ENCODE measurements at regions not wholly inside any gene's neighbourhood (a gene's known extent, or its start where the extent isn't known, plus 50 kb on each side); places are given as distances from the start of the nearest gene placed in this dataset.
"Not testable (repeated sequence)": the region's sequence is repeated elsewhere in the genome, so short reads cannot be mapped to it uniquely, and the experiment has no call there.

DNA sequence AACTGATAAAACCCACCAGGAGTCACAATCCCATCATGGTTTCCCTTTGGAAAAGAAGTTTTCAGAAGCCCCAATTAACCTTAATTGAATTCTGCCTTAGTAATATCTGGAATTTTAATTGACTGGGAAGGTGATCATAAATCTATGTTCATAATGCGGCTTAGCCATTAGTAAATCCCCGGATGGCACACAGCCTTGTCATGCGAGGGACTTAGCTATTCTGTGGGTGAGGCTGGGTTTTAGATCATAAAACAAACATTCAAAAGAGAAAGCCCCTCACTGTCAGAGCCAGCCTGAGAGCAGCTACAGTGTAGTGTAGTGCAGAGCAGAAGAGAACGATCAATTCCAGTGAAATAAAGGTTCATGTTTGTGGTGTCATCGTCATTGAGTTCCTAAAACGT, 124.0 kb upstream of the NOCT start:
- peak; percentile 32 for DNase-seq

DNA sequence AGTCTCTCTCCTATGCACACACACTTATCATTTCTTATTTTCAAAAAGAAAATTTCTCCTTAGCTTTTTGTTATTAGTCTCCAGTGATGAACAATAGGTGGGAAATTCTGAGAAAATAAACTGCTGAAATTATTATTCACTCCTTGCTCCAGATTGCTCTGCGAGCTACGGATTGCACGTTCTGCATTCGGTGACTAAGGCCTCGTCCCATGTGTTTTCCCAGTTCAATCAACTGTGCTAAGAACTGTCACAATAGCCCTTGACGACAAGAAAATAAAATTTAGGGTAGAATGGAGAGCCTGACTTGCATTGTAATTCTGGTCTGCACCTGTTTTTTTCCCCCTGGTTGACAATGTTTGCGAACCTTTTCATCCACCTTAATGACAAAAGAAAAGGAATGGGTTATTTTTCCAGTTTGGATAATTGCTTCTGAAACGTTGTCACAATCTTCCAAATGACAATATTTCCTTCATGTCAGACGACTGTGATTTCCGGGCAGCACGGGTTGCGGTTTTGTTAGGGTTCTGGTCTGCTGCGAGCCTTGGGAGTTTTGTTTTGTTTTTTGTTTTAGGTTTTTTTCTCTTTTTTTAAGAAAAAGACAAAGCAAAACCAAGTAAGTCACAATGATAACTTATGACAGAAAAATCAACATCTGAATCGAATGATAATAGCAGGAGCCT, 124.5 kb upstream of the NOCT start:
- peak; percentile 46 for DNase-seq

DNA sequence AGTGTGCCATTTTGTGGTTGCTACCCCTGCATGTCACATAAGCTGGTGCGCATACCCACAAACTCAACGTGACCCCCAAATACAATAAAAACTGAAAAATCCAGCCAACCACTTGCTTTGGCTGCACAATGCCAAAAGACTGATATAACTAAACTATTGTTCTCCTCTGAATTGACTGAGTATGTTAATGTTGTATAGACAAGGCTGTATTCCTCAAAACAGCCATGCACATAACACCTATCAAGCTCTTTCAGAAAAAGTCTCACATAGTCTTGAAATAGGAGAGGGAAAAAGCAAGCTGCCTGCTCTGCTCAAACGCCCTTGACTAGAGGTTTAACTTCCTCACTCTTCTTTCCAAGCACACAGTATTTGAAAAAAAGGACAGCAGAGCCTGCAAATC, 126.4 kb upstream of the NOCT start:
- DNase-seq = no peak

DNA sequence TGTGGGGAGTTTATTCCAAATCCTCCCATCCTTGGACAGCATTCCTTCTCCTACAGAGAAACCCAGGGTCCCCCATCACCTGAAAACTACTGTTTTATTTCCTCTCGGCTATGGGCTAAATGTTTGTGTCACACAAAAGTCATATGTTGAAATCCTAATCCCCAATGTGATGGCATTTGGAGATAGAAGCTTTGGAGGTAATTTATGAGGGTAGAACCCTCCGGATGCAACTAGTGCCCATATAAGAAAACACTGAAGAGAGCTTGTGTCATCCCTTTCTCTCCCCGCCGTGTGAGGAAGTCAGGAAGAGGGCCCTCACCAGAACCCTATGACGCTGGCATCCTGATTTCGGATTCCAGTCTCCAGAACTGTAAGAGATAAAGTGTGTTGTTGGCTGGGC, 127.8 kb upstream of the NOCT start:
- no peak for DNase-seq

DNA sequence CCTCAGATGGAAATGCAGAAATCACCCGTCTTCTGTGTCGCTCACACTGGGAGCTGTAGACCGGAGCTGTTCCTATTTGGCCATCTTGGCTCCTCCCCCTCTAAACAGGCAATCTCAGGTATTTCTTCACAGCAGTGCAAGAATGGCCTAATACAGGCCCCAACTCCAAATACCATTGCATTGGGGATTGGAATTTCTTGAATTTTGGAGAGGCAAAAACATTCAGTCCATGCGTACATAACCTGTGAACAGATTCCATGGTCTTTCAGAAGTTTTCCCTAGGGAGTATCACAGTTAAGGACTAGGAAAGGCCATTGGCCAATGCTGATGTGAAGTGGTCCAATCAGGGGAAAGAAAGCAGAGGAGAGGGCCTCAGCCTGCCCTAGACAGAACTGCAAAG, 128.2 kb upstream of the NOCT start:
- no peak for DNase-seq

DNA sequence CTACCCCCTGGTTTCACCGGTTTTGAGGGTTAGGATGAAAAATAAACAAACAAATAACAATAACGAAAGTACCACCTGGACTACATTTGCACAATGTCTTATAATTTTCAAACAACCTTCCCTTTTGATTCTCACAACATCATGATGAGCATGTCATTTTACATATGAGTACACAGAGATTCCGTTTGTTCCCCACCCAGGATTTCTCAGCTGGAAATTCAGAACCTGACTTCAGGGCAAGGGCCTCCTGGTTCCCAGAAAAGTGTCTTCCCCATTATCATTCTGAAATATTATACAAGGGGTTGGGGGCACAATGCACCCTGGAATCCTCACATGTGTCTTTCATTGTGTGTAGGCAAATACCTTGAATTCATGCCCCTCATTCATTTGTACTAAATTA, 135.8 kb upstream of the NOCT start:
- no peak for DNase-seq

DNA sequence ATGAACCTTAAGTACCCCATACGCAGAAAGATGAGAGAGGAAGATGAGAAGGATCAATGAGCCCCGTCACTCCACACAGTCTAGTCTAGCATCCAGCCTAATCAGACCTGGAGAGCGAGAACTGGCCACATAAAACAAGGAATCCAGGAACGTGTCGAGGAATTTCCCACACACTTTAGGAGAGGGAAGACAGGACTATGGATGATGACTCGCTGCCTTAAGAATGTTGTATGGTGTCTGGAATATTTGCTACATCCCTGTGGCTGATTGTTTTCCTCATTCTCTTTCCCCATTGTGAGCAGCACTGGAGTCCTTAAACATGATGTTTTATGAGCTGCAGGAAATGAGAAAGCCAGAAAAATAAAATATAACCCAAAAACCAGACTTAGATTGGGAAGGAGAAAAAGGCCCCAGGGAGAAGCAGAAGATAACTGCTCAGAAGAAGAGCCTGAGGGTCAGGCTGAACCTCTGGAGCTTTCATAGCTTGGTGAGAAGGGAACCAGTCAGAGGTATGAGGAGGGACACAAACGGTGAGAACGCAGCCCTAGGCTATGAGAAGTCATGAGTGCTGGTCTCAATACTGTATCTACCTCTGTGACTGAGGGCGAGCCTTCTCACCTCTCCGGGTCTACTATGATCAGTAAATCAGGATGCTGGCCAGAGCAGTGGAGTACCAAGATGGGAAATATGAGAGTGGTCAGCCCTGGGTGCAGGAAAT, 139.5 kb upstream of the NOCT start:
- DNase-seq = no peak

DNA sequence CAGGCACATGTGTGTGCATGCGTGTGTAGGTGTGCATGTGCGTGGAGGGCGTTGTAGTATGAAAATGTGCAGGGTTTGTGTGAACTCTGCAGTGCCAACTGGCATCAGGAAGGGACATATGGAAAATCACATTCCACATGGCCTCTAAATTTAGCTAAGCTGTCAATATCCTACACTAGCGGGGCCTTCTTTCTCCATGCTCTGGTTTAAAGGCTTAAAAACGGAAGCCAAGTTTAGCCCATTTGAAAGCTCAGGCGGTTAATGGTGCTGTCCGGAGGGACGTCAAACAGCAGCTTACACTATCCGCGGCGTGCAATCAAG, 144.1 kb upstream of the NOCT start:
- DNase-seq = no peak

DNA sequence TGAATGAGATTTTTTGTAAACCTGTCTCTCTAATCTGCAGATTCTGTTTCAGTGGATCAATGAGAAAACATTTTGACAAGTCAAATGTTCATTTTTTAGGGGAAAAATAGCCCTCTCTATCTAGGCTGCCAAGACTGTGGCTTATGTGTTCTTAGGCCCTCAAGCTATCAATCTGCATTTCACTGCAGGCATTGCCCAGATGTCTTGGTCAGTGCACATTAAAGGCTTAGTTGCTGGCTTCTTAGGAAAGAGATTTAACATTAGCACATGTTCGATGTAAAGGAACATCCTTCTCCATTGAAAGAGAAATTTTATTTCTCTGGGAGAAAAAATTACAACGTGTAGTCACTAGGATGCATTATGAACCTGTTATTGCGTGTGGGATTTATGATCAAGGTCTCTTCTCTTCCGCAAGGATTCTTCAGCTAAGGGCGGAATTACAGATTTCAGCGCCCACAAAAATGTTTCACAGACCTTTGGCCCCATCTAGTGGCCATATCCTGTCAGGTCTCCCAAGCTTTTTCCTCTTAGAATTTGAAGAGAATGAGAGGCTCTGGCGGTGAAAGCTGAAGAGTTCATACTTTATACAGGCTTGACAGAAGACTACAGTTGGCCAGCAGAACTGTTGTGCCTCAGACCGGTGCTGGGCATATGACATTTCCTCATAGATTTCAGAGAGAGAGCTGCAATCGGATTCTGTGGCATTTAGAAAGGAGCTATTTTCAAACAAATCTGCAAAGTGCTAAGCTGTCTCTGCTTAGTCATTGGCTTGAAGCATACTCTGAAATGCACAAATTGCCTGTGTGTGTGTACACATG, 144.6 kb upstream of the NOCT start:
- peak; percentile 65 for DNase-seq

DNA sequence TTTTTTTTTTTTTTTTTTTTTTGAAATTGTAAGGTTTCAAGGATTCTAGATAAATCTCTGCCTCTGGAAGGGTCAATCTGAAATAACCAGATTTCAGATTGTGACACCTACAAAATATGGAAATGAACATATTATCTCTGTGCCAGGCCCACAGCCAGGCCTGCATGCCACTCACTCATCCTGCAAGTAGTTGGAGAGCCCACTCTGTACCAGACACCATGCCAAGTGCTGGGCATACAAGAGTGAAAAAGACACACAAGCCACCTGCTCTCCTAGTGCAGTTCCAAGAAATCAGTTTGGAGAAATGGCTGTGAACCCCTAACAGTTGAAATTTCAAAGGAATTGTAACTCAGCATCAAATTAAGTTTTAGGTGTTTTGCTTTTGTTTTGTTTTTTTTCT, 145.9 kb upstream of the NOCT start:
- no peak for DNase-seq

DNA sequence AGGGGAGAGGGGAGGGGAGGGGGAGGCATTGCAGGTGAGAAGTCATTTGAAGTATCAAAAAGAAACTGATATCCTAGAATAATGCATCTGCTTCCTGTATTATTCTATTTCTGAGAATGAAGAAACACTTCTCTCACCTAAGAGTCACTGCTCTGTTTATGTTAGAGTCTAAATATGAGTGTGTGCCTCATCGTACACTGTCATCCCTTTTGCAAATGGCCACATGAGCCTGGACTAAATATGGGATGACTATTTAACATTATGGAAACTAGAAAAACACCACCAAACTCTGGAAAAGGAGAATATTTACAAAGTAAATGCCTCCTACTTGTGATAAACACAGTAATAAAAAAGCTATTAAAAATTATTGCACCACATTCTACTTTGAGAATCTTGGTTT, 146.4 kb upstream of the NOCT start:
- no peak for DNase-seq

DNA sequence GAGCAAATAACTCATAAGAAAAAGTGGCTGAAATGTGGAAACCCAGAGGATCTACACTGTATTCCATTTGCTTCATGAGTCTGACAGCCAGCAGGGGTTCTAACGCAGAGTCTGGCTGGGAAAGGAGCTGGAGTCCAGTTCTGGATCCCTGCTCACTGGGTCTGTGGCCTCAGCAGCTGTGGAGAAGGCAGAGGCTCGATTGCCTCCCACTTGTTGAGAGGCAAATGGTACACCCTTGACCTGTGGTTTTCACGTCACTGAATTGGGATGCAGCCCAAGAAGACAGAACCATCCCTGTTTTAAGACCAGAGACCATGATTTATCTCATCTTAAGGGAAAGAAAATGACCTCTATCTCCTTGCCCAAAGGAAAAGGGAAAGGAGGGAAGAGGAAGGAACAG, 147.0 kb upstream of the NOCT start:
- DNase-seq = no peak

DNA sequence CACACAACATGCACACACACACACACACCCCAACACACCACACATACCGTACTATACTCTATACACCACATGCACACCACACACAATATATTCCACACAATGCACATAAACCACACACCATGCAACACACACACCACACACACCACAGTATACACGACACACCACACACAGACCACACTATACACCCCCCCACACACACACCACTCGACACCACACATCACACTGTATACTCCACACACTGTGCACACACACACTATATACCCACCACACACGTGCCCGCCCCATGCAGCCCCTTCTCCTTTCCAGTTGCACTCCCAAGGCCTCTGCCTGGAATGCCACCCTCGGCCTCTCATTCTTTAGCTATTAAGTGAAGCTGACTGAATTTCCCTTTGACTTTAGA, 148.2 kb upstream of the NOCT start:
- DNase-seq = no peak

DNA sequence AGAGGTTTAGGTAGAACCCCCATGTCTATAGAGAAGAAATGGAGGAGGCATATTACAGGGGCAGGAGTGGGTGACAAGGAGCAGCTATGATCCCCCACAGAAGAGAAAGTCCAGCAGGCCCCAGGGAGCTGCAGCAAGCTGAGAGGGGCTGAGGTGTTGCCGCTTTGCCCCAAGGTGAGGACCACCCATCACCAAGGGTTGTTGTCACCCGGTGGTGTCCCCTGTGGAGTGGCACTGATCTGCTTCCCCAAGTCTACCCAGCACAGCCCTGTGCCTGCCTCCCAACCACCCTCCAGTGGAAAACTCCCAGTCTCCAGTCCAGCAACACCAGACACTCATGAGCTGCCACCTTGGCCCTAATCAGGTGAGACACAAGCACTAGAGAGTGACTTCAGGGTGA, 149.3 kb upstream of the NOCT start:
- DNase-seq = no peak

DNA sequence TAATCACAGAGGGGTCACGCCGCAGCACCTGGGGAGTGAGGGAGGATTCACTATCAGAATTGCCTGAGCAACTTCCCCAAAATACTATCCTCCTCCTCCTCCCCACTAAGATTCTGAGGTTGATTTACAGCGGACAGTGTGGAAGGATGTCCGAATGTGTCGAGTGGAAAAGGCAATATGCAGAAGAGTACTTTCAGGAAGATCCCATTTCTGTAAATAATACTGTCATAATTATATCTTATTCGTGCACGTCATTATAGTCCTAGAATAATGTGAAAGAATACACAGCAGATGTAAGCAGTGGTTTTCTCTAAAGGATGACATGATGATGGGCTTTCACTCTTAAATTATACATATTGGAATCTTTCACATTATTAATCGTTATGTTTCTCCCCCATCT, 149.8 kb upstream of the NOCT start:
- DNase-seq = no peak

DNA sequence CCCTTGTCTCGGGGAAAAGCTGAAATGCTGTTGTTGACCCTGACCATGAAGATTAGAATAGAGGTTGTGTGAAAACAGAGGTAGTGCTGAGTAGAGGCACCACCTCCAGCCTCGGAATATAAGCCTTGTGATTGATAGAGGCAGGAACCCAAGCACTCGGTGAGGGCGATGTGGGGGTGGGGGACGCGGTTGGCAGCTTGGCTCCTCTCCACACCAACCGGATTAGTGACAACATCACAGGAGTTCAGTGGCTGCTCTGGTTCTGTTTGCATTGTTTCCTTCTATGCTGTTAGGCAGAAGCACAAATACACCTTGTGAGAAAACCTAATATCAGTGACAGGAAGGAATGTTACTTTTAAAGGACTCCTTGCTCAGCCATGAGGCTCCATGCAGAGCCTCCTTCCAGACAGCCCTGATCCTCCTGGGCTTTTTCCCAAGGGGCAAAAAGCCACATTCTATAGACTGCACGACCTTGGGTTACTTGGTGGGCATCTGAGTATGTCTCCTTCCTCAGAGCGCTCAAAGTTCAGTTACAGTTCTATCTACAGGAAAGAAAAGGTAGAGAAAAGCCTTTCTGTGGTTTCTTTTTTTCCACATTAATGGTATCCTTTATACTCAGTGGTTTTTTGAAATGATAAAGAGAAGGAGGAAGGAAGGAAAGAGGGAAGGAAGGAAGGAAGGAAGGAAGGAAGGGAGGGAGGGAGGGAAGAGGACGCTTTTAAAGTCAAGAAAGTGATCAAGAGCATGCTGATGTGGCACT, 150.4 kb upstream of the NOCT start:
- no peak for DNase-seq

DNA sequence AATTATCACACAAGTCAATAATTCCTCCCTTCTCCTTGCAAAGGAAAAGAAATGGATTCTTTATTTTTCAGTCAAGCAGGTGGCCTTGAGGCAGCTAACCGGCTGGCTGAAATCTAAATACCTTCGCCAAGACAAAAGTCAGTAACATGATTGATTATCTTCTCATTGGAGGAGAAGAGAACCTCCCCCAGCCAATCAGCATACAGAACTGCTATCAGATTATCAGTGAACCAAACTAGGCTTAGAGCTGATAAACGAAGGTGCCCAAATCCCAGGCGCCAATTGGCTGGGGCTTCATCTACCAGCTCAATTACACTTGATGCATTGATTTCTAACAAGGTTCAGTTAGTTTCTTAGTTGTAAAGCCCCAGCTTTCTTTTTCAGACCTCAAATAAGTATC, 152.4 kb upstream of the NOCT start:
- DNase-seq = no peak

DNA sequence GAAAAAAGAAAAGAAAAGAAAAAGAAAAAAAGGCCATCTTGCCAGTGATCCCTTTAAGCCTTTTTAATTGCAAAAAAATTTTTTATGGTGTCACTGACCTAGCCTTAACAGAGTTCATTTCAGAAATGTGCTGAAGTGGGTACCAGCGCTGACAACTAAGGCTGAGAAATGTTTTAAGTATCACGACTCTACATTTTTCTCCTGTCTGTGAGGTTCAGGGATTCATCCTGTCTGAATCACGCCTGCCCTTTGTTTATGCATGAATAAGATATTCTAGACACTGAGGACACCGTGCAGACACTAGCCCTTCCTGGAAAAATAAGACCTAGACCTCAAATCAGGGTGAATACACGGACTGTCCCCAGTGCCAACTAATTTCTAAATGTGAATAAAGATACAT, 154.4 kb upstream of the NOCT start:
- DNase-seq = no peak

DNA sequence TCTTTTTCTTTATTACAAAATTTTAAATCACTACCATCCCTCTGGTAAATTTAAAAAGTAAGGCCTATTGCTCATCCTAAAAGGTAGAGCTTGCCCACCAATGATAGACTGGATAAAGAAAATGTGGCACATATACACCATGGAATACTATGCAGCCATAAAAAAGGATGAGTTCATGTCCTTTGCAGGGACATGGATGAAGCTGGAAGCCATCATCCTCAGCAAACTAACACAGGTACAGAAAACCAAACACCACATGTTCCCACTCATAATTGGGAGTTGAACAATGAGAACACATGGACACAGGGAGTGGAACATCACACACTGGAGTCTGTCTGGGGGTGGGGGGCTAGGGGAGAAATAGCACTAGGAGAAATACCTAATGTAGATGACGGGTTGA, 155.2 kb upstream of the NOCT start:
- DNase-seq = not testable (repeated sequence)

DNA sequence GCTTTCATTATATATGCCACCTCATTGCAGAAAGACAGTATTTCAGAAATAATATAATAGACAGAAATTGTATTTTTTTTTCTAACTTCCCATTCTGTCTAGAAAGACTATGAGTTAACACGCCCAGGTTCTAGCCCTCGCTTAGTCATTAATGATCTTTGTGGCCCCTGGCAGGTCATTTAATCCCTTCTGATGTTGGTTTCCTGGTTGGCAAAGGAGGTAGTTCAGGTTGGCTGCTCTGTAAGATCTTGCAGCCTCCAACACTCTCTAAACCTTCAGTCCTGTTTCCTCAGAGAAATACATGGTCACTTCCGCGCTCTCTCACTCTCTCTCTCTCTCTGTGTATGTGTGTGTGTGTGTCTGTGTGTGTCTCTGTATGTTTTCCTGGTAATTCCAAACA, 156.3 kb upstream of the NOCT start:
- DNase-seq = no peak

DNA sequence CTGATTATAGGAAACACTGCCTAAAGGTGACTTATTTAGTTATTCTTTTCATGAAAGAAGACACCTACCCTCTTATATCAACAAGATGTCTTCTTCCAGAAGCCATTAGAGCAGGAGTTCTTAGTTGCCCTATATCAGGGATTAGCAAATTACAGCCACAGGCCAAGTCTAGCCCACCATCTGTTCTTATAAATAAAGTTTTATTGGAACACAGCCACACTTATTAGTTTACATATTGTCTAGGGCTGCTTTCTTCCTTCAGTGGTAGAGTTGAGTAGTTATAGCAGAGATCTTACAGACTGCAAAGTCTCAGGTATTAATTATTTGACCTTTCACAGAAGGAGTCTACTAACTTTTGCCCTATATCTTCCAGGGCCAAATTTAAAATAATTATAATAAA, 157.2 kb upstream of the NOCT start:
- DNase-seq = no peak

DNA sequence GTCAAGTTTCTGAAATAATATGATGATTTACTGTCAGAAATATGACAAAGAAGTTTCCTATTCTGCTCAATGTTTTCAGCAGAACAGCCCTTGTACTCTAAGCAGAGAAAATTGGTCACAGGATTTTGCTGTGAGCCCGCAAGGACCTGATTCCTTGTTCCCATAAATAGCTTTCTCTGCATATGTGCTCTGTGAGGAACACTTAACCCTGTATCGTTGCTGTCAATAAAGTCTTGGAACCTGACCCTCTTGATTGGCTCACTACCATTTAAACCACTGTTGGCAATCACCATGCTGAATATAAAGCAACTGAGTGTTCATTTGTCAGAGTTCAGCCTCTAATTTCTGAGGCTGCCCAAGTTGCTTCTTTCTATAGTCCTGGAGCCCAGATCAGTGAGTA, 158.2 kb upstream of the NOCT start:
- no peak for DNase-seq

DNA sequence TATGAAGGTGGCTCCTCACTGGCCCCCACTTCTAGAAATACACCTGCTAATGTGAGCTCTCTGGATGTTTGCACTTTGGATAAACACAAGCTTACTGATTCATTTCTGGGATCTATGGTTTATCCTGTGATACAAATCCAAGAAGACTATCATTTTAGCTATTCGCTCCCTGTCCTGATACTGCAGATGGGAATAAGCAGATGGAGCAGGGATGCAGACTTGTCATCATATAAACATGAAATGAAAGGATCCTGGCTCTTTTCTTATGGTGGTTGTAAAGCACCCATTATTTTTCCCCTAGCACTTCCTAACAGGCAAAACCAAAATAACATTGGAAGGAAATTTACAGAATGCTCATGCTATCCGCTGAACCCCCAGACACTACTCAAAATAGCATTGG, 162.9 kb upstream of the NOCT start:
- no peak for DNase-seq

All from NCI-H1436 (cell line).